ENCODE measurements at regions not wholly inside any gene's neighbourhood (a gene's known extent, or its start where the extent isn't known, plus 50 kb on each side); places are given as distances from the start of the nearest gene placed in this dataset.
"Not testable (repeated sequence)": the region's sequence is repeated elsewhere in the genome, so short reads cannot be mapped to it uniquely, and the experiment has no call there.

GRCh38 chr9:63812822-63813221 lies 1472.2 kb downstream of the FOXD4L5 start:
- DNase-seq (ENCODE audit: low spot score): not testable (repeated sequence)

DNA sequence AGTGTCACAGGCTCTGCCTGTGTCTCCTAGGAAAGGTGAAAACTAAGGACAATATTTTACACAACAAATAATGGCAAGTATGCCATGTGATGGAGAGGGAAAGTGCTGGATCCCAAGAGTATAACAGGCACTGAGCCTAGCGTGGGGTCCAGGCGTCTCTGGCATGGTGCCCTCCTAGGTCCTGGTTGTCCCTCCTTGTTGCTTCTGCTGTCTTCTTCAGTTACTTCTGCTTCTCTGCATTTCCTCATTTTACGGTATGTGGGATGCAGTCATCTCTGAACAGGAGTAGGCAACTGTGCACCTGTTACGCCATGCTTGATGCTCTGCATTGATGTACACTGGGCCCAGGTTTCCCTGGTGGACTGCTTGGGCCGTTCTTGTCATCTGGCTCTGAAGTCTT lies 1480.8 kb downstream of the FOXD4L5 start:
- DNase-seq (ENCODE audit: low spot score): not testable (repeated sequence)

DNA sequence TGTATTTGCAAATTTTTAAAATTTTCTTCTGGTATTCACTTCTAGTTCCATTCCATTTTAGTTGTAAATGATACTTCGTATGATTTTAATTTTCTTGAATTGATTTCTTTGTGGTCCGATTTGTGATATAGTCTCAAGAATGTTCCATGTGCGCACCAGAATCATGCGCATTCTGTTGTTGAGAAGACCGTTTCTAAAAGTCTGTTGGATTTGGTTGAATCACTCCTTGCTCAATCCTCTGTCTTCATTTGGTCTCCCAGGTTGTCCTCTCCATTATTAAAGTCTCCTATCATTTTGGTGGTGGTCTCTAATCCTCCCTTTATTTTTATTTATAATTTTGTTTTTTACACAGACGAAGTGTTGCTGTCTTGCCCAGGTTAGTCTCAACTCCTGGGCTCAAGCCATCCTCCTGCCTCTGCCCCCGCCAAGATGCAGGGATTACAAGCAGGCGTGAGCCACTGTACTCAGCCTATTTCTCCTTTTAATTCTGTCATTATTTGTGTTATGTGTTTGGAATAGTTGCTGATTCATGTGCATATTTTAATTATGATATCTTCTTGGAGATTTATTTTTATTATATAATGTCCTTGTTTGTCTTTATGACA lies 1490.8 kb downstream of the FOXD4L5 start:
- DNase-seq (ENCODE audit: low spot score): not testable (repeated sequence)

GRCh38 chr9:63787454-63787853 lies 1497.6 kb downstream of the FOXD4L5 start:
- not testable (repeated sequence) for DNase-seq (ENCODE audit: low spot score)

- not testable (repeated sequence) for DNase-seq (ENCODE audit: low spot score)
Measured at GRCh38 chr9:63785059-63785458, 1500.0 kb downstream of the FOXD4L5 start.

DNA sequence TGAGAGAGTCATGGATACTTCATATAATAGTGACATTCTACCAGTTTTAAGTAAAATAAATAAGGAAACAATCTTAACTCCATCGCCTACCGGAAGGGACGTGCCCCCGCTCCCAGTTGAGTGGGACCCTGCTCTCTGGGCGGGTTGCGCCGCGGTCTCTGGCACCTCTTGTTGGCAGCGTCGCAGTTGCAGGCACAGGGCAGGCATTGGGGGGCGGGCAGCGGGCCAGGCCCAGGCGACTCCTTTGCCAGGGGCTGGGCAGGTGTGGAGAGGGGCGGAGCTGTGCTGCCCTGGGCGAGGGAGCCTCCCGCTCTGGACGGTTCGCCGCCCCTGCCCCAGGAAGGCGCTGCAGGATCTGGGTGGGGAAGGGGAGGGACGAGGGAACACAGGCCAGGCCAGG lies 1500.6 kb downstream of the FOXD4L5 start:
- DNase-seq (ENCODE audit: low spot score): not testable (repeated sequence)

- DNase-seq (ENCODE audit: low spot score): not testable (repeated sequence)
Measured at GRCh38 chr9:63781817-63782439, 1503.1 kb downstream of the FOXD4L5 start.

- peak; percentile 41 for DNase-seq (ENCODE audit: low spot score)
Measured at GRCh38 chr9:63781390-63781789, 1503.6 kb downstream of the FOXD4L5 start.

DNA sequence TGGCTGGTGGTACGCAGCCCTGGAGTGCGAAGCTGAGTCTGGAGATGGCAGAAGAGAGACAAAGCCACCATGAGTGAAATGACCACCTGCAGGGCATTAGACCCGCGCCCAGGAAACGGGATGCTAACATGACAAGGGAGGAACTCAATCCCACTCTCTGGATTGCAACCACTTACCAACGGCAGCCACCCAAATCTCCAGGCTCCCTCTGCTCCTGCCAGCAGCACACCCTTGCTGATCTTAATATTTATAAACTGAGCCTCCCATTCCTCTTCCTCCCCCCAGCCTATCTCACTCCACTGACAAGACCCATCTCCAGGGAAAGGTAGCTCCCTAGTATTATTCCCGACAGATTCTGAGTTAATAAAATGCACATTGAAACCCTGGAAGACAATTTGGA lies 1508.8 kb downstream of the FOXD4L5 start:
- not testable (repeated sequence) for DNase-seq (ENCODE audit: low spot score)

DNA sequence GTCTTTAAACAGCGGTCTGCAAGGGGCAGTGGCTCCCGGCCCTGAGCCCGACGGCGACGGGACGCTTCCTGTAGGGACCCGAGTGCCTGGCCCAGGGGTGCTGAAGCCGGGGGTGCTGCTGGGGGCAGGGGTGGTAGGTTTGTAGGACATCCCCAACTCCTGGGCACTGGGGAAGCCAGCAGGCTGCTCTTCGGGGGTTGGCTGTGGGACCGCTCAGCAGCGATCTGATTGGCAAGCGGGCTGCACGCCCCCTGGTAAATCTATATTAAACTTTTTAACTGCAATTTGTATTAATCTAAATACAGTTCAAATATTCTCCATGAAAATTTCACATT lies 1510.0 kb downstream of the FOXD4L5 start:
- not testable (repeated sequence) for DNase-seq (ENCODE audit: low spot score)

GRCh38 chr9:63774369-63775091 lies 1510.5 kb downstream of the FOXD4L5 start:
- DNase-seq (ENCODE audit: low spot score): not testable (repeated sequence)

DNA sequence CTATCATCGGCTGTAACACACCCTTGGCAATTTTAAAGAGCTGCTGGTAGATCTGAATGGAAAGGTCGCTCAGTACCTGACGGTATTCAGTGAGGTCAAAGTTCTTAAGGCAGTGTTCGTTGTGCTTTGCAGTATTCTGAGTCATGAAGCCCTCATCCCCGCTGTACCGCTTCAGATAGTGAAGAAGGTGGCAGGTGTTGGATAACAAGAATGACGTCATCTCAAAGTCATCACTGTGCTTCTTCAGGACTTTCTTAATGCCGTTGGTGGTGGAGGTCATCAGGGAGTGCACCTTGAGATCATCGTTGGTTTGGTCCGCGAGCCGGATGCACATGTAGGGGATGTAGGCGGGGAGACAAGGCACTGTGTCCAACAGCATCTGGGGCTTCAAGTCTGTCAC lies 1522.8 kb downstream of the FOXD4L5 start:
- not testable (repeated sequence) for DNase-seq (ENCODE audit: low spot score)

- not testable (repeated sequence) for DNase-seq (ENCODE audit: low spot score)
Measured at GRCh38 chr9:63729021-63729420, 1556.0 kb downstream of the FOXD4L5 start.

DNA sequence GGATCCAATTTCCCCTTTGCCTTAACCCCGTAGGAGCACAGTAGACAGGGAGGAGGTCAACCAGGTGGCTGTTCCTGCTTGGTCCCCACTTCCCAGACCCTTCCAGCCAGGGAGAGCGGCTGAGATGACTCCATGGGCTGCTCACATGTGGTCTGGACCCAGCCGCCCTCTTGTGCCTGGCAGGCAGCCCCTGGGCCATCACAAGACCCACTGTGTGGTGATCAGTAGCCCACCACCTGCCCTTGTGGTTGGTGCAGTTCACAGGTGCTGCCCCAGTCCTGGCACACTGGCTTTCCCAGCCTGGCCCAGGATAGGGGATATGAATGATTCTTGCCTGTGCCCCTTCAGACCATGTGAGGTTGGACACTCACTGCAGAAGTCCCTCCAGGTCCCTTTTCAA lies 1556.7 kb downstream of the FOXD4L5 start:
- no peak for DNase-seq (ENCODE audit: low spot score)

DNA sequence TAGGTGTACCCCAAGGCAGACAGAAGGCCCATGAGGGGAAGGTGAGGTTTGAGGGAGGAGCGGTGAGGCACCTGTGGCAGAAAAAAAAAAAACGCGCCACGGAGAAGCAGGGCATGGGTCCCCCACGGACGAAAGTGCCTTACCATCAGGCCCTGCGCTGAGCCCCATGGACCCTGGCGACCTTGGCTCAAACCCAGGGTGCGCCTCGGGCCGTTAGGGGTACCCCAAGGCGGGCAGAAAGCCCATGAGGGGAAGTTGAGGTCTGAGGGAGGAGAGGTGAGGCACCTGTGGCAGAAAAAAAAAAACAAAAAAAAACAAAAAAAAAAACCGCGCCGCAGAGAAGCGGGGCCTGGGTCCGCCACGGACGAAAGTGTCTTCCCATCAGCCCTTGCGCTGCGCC lies 1576.7 kb downstream of the FOXD4L5 start:
- not testable (repeated sequence) for DNase-seq (ENCODE audit: low spot score)

- DNase-seq (ENCODE audit: low spot score): not testable (repeated sequence)
Measured at GRCh38 chr9:63704456-63704855, 1580.6 kb downstream of the FOXD4L5 start.

- not testable (repeated sequence) for DNase-seq (ENCODE audit: low spot score)
Measured at GRCh38 chr9:63703670-63704069, 1581.3 kb downstream of the FOXD4L5 start.

DNA sequence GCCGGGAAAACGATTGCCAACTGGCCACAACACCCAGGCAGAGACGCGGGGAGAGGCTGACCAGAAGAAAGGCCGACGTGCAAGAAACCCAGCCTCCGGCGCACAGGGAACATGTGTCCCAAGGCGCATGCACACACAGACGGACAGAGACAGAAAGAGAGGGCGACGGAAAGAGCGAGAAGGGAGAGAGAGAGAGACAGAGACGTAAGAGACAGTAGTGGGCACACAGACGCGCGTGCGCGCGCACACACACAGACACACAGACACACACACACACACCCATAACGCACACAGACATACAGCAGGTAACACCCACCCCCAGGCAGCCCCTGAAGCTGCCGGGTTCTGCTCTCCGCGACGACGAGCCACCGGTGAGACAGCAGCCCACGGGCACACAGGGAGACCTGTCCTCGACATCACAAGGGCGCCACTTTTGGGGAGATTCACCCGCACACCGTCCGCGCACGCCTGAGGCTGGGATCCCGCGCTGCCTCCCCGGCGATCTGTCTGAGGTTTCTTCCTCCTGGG lies 1581.8 kb downstream of the FOXD4L5 start:
- DNase-seq (ENCODE audit: low spot score): not testable (repeated sequence)

Measured in globus pallidus (tissue), 1 donor.